ENCODE measurements at regions not wholly inside any gene's neighbourhood (a gene's known extent, or its start where the extent isn't known, plus 50 kb on each side); places are given as distances from the start of the nearest gene placed in this dataset.

DNA sequence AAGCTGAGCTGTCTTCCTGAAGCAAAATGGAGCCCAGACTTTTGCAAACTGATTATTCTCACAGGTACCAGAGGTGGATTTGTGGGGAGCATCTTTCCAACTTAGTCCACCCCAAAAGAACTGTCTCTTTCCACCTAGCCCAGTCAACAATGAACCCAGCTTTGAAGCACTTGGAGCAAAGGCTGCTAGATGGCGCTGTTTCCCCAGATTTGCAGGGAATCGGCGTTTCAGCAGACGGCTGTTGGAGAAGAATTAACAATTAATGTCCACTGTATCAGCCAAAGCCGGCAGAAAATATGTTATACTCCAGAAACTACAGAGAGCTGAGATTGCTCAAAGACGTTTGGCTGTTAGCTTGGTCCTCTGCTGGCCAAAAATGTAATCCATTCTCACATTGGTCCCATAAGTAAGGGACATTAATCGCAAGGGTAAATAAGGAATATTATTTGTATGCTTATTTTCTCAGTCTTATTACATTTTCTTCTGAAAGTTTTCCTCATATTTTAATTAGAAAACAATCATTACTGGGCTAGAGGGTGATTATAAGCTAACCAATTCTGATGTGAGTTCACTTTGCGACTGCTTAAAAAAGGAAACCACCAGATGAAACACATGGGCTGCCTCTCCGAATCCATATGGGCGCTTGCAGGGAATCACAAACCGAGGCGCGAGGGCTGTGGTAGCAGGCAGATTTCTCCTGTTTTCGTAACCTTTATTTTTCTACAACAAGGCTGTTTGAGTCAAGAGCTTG lies 423.8 kb upstream of the MEX3C start:
- no peak overlapping the region for H3K4me3 ChIP-seq (ENCODE audit: low read depth, low read length)
- TF ChIP-seq, protein P1, sequence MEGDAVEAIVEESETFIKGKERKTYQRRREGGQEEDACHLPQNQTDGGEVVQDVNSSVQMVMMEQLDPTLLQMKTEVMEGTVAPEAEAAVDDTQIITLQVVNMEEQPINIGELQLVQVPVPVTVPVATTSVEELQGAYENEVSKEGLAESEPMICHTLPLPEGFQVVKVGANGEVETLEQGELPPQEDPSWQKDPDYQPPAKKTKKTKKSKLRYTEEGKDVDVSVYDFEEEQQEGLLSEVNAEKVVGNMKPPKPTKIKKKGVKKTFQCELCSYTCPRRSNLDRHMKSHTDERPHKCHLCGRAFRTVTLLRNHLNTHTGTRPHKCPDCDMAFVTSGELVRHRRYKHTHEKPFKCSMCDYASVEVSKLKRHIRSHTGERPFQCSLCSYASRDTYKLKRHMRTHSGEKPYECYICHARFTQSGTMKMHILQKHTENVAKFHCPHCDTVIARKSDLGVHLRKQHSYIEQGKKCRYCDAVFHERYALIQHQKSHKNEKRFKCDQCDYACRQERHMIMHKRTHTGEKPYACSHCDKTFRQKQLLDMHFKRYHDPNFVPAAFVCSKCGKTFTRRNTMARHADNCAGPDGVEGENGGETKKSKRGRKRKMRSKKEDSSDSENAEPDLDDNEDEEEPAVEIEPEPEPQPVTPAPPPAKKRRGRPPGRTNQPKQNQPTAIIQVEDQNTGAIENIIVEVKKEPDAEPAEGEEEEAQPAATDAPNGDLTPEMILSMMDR (IDR thresholded peaks at IDR 0.05; ENCODE audit: control insufficient read depth, extremely low read depth, insufficient read depth), result peak; percentile 96
- peak; percentile 31 for DNase-seq (ENCODE audit: low read depth)

DNA sequence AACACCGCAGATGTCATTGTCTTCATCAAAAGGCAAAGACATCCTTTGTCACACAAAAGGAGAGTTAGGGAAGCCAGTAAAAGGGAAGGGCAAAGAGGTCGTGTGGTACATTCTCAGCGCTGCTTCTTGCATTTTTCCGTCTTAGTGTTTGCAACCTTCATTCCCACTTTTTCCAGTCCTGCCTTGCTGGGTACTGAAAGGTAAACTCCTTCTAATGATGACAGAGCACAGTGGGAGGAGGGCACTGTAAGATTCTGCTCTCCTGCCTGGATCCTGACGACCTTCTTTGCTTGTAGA lies 424.3 kb upstream of the MEX3C start:
- TF ChIP-seq, protein P1 (IDR thresholded peaks at IDR 0.05; ENCODE audit: control insufficient read depth, extremely low read depth, insufficient read depth), result no peak
- DNase-seq (ENCODE audit: low read depth), result no peak
- no peak overlapping the region for H3K4me3 ChIP-seq (ENCODE audit: low read depth, low read length)

DNA sequence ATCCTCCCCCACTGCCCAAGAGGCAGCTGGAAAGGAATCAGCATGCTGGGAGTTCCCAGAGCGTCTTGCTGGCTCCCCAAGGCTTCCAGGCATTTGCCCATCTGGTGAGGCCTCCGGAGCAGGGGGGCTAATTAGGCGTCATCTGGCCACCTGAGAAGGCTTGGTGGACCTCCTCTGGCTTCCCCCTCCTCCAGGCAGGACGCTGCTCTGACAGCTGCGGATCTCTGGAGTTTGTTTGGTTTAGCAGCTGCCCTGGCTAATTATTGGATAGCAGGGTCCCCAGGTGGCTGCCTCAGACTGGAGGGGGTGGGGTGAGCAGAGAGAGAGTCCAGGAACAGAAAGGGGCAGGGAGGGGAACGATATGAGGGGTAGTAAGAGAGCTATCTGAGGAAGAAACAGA lies 425.2 kb upstream of the MEX3C start:
- TF ChIP-seq, protein P1 (IDR thresholded peaks at IDR 0.05; ENCODE audit: control insufficient read depth, extremely low read depth, insufficient read depth), result no peak
- H3K4me3 ChIP-seq (ENCODE audit: low read depth, low read length), result no peak overlapping the region
- DNase-seq (ENCODE audit: low read depth), result no peak

DNA sequence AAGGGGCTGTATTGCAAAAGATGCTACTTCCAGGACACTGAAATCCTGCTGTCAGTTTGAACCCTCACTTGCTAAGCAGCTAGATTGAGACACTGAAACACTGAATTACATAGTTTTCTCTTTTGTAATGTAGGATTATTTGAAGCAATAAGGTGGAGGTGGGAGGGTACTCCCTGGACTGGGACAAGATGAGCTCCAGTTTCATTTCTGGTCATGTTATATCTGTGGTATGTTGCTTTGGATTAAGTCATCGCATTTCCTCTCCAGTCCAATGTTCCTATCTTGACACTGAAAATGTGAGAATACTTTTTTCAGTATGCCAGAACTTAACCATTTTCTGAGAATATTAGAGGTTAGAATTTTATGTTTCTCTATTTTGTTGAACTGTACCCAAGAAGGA lies 426.2 kb upstream of the MEX3C start:
- DNase-seq (ENCODE audit: low read depth), result no peak
- TF ChIP-seq, protein P1 (IDR thresholded peaks at IDR 0.05; ENCODE audit: control insufficient read depth, extremely low read depth, insufficient read depth), result no peak
- H3K4me3 ChIP-seq (ENCODE audit: low read depth, low read length), result no peak overlapping the region

DNA sequence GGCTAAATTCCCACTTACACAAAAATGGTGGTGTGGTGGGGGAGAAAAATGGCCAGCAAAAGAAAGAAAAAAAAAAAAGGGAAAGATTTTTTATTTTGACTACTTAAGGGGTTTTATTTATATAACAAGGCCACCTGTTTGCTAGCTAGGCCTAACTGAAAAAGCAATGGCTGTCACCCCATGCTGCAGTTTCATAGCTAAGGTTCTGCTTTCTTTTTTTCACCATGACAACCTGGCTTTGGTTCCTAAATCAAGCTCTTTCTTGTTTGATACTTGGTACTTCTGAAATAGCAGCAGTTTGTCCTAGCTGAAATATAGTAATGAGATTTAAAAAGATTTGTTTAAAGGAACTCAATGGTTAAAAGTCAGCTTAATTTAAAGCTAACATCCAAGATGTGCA lies 433.2 kb upstream of the MEX3C start:
- H3K4me3 ChIP-seq (ENCODE audit: low read depth, low read length), result no peak overlapping the region
- TF ChIP-seq, protein P1 (IDR thresholded peaks at IDR 0.05; ENCODE audit: control insufficient read depth, extremely low read depth, insufficient read depth), result no peak
- no peak for DNase-seq (ENCODE audit: low read depth)

DNA sequence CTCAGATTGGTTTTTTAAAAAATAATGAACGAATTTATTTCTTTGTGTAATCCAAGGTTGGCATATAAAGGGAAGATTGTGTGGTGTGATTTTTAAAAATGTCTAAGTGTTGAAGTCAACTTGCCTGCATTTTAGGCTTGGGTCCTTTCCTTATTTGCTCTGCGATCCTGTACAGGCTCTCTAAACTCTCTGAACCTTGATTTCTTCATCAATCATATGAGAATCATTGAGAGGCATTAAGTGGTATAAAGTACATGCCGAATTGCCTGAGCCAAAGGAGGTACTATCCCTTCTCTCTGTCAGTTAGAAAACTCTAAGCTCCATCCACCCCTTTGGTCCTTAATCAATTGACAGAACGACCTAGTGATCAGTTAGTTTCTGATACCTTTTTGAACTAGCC lies 440.4 kb upstream of the MEX3C start:
- DNase-seq (ENCODE audit: low read depth), result no peak
- H3K4me3 ChIP-seq (ENCODE audit: low read depth, low read length), result no peak overlapping the region
- TF ChIP-seq, protein P1 (IDR thresholded peaks at IDR 0.05; ENCODE audit: control insufficient read depth, extremely low read depth, insufficient read depth), result no peak

DNA sequence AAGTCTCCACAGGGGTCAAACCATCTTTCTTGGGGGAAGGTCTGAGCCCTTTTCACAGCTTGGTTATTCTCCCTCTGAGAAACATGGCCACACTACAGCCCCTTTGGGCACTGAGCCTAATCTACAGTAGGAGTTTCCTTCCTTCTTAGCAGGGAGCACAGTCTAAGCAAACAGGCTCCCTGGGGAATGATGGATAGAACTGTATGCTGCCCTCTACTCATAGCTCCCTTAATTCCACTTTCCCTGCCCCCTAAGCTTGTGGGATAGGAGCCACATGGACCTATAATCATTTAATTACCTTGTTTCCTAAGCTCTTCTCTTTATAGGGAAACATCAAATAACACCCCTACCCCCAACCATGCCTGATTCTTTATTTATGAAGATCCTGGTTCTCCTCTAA lies 442.1 kb upstream of the MEX3C start:
- TF ChIP-seq, protein P1 (IDR thresholded peaks at IDR 0.05; ENCODE audit: control insufficient read depth, extremely low read depth, insufficient read depth), result no peak
- H3K4me3 ChIP-seq (ENCODE audit: low read depth, low read length), result no peak overlapping the region
- no peak for DNase-seq (ENCODE audit: low read depth)

All from LNCaP clone FGC (cell line).